ENCODE measurements at regions not wholly inside any gene's neighbourhood (a gene's known extent, or its start where the extent isn't known, plus 50 kb on each side); places are given as distances from the start of the nearest gene placed in this dataset.

DNA sequence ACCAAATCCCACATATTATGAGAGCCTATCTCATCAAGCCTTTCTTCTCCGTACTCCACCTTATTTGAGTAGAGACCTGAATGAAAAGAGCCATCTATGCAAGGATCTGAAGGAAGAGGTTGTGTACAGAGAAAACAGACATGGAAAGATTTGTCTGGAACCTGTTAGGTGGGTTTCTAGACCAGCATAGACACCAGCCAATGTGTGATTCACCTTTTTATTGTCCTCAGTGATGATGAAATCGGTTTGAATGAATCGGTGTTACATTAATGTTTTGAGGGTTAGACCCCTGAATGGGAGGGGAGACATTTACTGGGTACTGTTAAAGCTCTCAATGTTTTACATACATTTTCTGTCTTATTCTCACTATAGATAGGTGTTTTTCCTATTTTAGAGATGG, 223.6 kb downstream of the NMUR2 start:
- no peaks in the 10 kb centered on the region for H3K4me1 ChIP-seq (ENCODE audit: control insufficient read depth in 4 of 4, insufficient read depth in 4 of 4, low read length in 3 of 4)
- H3K36me3 ChIP-seq (ENCODE audit: control insufficient read depth in 4 of 4, insufficient read depth in 3 of 4, low read depth in 1 of 4, low read length in 3 of 4) = no peaks in the 10 kb centered on the region
- no peak for DNase-seq (ENCODE audit: low spot score)
- H3K4me3 ChIP-seq (ENCODE audit: low read depth in 1 of 3, low read length in 3 of 3) = no peak overlapping the region
- H3K27me3 ChIP-seq (ENCODE audit: control insufficient read depth in 4 of 4, insufficient read depth in 4 of 4, low read length in 3 of 4) = no peaks in the 10 kb centered on the region
- 86% methylated on average over 3 of the region's 3 CpGs for WGBS
- H3K9ac ChIP-seq (ENCODE audit: low read depth in 1 of 2, low read length in 2 of 2) = no peak overlapping the region
- peaks cover 0 to 1% (median 0%) of the 10 kb centered on the region in 4 donors for H3K9me3 ChIP-seq (ENCODE audit: control insufficient read depth in 4 of 4, low read length in 3 of 4)
- TF ChIP-seq TAF1 (conservative IDR thresholded peaks at IDR 0.05) = no peak
- TF ChIP-seq, protein P1, sequence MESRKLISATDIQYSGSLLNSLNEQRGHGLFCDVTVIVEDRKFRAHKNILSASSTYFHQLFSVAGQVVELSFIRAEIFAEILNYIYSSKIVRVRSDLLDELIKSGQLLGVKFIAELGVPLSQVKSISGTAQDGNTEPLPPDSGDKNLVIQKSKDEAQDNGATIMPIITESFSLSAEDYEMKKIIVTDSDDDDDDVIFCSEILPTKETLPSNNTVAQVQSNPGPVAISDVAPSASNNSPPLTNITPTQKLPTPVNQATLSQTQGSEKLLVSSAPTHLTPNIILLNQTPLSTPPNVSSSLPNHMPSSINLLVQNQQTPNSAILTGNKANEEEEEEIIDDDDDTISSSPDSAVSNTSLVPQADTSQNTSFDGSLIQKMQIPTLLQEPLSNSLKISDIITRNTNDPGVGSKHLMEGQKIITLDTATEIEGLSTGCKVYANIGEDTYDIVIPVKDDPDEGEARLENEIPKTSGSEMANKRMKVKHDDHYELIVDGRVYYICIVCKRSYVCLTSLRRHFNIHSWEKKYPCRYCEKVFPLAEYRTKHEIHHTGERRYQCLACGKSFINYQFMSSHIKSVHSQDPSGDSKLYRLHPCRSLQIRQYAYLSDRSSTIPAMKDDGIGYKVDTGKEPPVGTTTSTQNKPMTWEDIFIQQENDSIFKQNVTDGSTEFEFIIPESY (IDR thresholded peaks at IDR 0.05) = no peak
- no peak for TF ChIP-seq FOXA1 (IDR thresholded peaks at IDR 0.05)
- TF ChIP-seq HNF4G (IDR thresholded peaks at IDR 0.05) = no peak
- TF ChIP-seq JUND (IDR thresholded peaks at IDR 0.05) = no peak
- TF ChIP-seq RAD21 (IDR thresholded peaks at IDR 0.05) = no peak
- TF ChIP-seq, protein P2, sequence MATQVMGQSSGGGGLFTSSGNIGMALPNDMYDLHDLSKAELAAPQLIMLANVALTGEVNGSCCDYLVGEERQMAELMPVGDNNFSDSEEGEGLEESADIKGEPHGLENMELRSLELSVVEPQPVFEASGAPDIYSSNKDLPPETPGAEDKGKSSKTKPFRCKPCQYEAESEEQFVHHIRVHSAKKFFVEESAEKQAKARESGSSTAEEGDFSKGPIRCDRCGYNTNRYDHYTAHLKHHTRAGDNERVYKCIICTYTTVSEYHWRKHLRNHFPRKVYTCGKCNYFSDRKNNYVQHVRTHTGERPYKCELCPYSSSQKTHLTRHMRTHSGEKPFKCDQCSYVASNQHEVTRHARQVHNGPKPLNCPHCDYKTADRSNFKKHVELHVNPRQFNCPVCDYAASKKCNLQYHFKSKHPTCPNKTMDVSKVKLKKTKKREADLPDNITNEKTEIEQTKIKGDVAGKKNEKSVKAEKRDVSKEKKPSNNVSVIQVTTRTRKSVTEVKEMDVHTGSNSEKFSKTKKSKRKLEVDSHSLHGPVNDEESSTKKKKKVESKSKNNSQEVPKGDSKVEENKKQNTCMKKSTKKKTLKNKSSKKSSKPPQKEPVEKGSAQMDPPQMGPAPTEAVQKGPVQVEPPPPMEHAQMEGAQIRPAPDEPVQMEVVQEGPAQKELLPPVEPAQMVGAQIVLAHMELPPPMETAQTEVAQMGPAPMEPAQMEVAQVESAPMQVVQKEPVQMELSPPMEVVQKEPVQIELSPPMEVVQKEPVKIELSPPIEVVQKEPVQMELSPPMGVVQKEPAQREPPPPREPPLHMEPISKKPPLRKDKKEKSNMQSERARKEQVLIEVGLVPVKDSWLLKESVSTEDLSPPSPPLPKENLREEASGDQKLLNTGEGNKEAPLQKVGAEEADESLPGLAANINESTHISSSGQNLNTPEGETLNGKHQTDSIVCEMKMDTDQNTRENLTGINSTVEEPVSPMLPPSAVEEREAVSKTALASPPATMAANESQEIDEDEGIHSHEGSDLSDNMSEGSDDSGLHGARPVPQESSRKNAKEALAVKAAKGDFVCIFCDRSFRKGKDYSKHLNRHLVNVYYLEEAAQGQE (IDR thresholded peaks at IDR 0.05) = no peak
- no peak for TF ChIP-seq HNF4A (conservative IDR thresholded peaks at IDR 0.05)
- H3K27ac ChIP-seq (ENCODE audit: low read depth in 1 of 2, low read length in 2 of 2) = no peak overlapping the region

DNA sequence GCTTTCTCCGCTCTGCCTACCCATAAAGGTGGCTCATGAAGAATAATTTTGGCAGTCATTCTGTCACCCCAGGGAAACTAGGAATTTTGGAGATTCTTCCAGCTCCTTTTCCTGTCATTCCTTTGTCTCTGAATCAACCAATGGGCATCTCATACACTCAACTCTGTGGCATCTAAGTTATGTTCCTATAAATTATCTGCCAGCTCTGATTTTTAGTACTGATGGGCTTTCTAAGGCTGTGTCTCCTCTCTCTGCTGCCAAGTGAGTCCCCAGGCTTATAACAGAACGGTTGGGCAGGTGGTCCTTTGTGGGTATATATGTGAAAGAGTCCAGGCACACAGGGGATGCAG, 226.8 kb downstream of the NMUR2 start:
- H3K9ac ChIP-seq (ENCODE audit: low read depth in 1 of 2, low read length in 2 of 2) = no peak overlapping the region
- no peak overlapping the region for H3K4me3 ChIP-seq (ENCODE audit: low read depth in 1 of 3, low read length in 3 of 3)
- peaks cover 0 to 1% (median 0%) of the 10 kb centered on the region in 4 donors for H3K9me3 ChIP-seq (ENCODE audit: control insufficient read depth in 4 of 4, low read length in 3 of 4)
- H3K27ac ChIP-seq (ENCODE audit: low read depth in 1 of 2, low read length in 2 of 2) = no peak overlapping the region
- DNase-seq (ENCODE audit: low spot score) = no peak
- no peaks in the 10 kb centered on the region for H3K36me3 ChIP-seq (ENCODE audit: control insufficient read depth in 4 of 4, insufficient read depth in 3 of 4, low read depth in 1 of 4, low read length in 3 of 4)
- H3K27me3 ChIP-seq (ENCODE audit: control insufficient read depth in 4 of 4, insufficient read depth in 4 of 4, low read length in 3 of 4) = peaks cover 0 to 4% (median 0%) of the 10 kb centered on the region in 4 donors
- WGBS = 67% methylated on average over 2 of the region's 2 CpGs
- H3K4me1 ChIP-seq (ENCODE audit: control insufficient read depth in 4 of 4, insufficient read depth in 4 of 4, low read length in 3 of 4) = no peaks in the 10 kb centered on the region
- TF ChIP-seq EGR1 (IDR thresholded peaks at IDR 0.05; ENCODE audit: low read depth in 2 of 2) = no peak
- TF ChIP-seq HNF4A (conservative IDR thresholded peaks at IDR 0.05) = no peak
- no peak for TF ChIP-seq RXRA (IDR thresholded peaks at IDR 0.05)
- no peak for TF ChIP-seq FOXA1 (IDR thresholded peaks at IDR 0.05)

DNA sequence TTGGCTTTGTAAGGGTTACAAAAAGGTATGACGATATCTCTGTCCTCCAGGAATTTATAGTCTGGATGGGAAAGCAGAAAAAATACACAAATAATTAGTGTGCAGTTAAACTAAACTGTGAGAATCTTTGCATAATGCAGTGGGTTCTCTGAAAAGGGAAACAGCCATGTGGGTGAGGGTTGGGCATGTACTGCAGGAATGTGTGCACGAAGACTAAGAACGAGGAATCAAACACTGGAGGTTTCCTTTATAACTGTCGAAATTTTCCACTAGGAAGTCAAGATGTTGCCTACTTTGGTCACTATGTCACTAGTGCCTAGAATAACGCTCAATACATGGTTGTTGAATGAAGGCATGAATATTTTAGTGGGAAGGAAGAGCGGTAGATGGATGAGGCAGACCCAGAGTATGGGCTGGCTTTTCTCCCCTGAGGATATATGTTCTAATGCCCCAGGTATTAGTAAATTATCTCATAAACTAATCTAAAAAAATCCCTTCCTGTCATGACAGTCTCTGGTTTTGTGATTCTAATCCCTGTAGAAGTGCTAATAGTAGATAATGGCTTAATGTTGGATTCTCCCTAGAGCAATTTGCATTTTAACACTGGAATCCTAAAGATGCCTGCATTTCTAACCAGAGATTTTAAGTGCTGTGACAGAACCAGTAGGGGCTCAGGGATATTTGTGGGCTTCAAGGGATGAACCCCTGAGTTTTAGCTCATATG, 227.3 kb downstream of the NMUR2 start:
- Histone ChIP-seq H3K36me3 (ENCODE audit: control insufficient read depth in 4 of 4, insufficient read depth in 3 of 4, low read depth in 1 of 4, low read length in 3 of 4) (no peaks in the 10 kb centered on the region), H3K4me1 (ENCODE audit: control insufficient read depth in 4 of 4, insufficient read depth in 4 of 4, low read length in 3 of 4) (no peaks in the 10 kb centered on the region), H3K27ac (ENCODE audit: low read depth in 1 of 2, low read length in 2 of 2) (no peak overlapping the region), H3K27me3 (ENCODE audit: control insufficient read depth in 4 of 4, insufficient read depth in 4 of 4, low read length in 3 of 4) (peaks cover 0 to 4% (median 0%) of the 10 kb centered on the region in 4 donors), H3K9ac (ENCODE audit: low read depth in 1 of 2, low read length in 2 of 2) (no peak overlapping the region), H3K4me3 (ENCODE audit: low read depth in 1 of 3, low read length in 3 of 3) (no peak overlapping the region), H3K9me3 (ENCODE audit: control insufficient read depth in 4 of 4, low read length in 3 of 4) (peaks cover 0 to 1% (median 0%) of the 10 kb centered on the region in 4 donors)
- DNase-seq (ENCODE audit: low spot score) = no peak
- WGBS = 79% methylated on average over 6 of the region's 6 CpGs
- no peak for TF ChIP-seq EGR1 (IDR thresholded peaks at IDR 0.05; ENCODE audit: low read depth in 2 of 2)
- no peak for TF ChIP-seq SP1 (IDR thresholded peaks at IDR 0.05)
- TF ChIP-seq, protein P3, sequence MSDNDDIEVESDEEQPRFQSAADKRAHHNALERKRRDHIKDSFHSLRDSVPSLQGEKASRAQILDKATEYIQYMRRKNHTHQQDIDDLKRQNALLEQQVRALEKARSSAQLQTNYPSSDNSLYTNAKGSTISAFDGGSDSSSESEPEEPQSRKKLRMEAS (IDR thresholded peaks at IDR 0.05) = no peak
- TF ChIP-seq, protein P1 (IDR thresholded peaks at IDR 0.05) = no peak
- no peak for TF ChIP-seq JUND (IDR thresholded peaks at IDR 0.05)
- TF ChIP-seq FOXA2 (IDR thresholded peaks at IDR 0.05) = no peak
- TF ChIP-seq HNF4G (IDR thresholded peaks at IDR 0.05) = no peak
- TF ChIP-seq GABPA (IDR thresholded peaks at IDR 0.05 in 1 of 2, conservative IDR thresholded peaks at IDR 0.05 in 1 of 2) = no peak
- TF ChIP-seq TAF1 (conservative IDR thresholded peaks at IDR 0.05) = no peak
- TF ChIP-seq, protein P2 (IDR thresholded peaks at IDR 0.05) = no peak
- no peak for TF ChIP-seq RXRA (IDR thresholded peaks at IDR 0.05)
- no peak for TF ChIP-seq RAD21 (IDR thresholded peaks at IDR 0.05)
- no peak for TF ChIP-seq HNF4A (conservative IDR thresholded peaks at IDR 0.05)

All from liver (tissue), 7 donors.